ENCODE measurements at regions not wholly inside any gene's neighbourhood (a gene's known extent, or its start where the extent isn't known, plus 50 kb on each side); places are given as distances from the start of the nearest gene placed in this dataset.
"Not testable (repeated sequence)": the region's sequence is repeated elsewhere in the genome, so short reads cannot be mapped to it uniquely, and the experiment has no call there.

- Mint-ChIP-seq H3K27me3 (ENCODE audit: insufficient read depth) (peaks cover 29% of the 10 kb centered on the region), H3K9me3 (peaks cover 8% of the 10 kb centered on the region; the same call in 1 of the 2 replicates), H3K27ac (no peak overlapping the region), H3K4me3 (no peak overlapping the region), H3K4me1 (ENCODE audit: low read depth) (no peaks in the 10 kb centered on the region), H3K36me3 (ENCODE audit: low read depth) (no peaks in the 10 kb centered on the region; the same call in 1 of the 2 replicates)
- DNase-seq = no peak
- no peak for TF ChIP-seq CTCF (IDR thresholded peaks at IDR 0.05)
Measured at GRCh38 chr12:124132530-124132929, 159.5 kb downstream of the ZNF664 start.

DNA sequence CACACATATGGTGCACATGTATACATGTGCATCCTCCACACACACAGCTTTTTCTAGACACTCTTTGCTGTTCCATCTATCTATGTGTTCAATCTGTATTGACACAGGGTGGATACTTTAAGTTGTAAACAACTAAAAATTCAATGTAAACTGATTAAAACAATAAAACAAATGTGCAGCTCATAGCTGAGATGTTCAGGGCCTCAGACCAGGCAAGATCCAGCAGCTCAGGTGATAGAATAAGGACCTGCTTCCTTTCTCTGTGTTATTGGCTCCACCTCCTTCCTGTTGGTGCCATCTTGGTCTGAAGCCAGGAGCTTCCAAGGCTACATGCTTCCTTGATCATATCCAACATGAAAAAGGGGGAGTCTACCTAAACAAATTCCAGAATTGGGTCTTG lies 158.1 kb upstream of the RFLNA start:
- Mint-ChIP-seq H3K9me3 (peaks cover 14% of the 10 kb centered on the region), H3K36me3 (ENCODE audit: low read depth) (peaks cover 3% of the 10 kb centered on the region), H3K27ac (no peak overlapping the region), H3K4me1 (ENCODE audit: low read depth) (no peaks in the 10 kb centered on the region), H3K4me3 (no peak overlapping the region), H3K27me3 (ENCODE audit: insufficient read depth) (peaks cover 39% of the 10 kb centered on the region)
- DNase-seq = no peak
- no peak for TF ChIP-seq CTCF (IDR thresholded peaks at IDR 0.05)

GRCh38 chr12:124140944-124141486 lies 153.9 kb upstream of the RFLNA start:
- H3K27ac Mint-ChIP-seq = no peak overlapping the region
- H3K4me3 Mint-ChIP-seq = no peak overlapping the region
- no peaks in the 10 kb centered on the region for H3K4me1 Mint-ChIP-seq (ENCODE audit: low read depth)
- peaks cover 31% of the 10 kb centered on the region for H3K9me3 Mint-ChIP-seq
- TF ChIP-seq CTCF (IDR thresholded peaks at IDR 0.05) = no peak
- DNase-seq = no peak
- H3K27me3 Mint-ChIP-seq (ENCODE audit: insufficient read depth) = peaks cover 36% of the 10 kb centered on the region
- peaks cover 11% of the 10 kb centered on the region for H3K36me3 Mint-ChIP-seq (ENCODE audit: low read depth)

GRCh38 chr12:124141611-124142010 lies 153.3 kb upstream of the RFLNA start:
- Mint-ChIP-seq H3K9me3 (peaks cover 31% of the 10 kb centered on the region), H3K27me3 (ENCODE audit: insufficient read depth) (peaks cover 36% of the 10 kb centered on the region), H3K36me3 (ENCODE audit: low read depth) (peaks cover 11% of the 10 kb centered on the region)
- not testable (repeated sequence) for H3K4me3 Mint-ChIP-seq; H3K4me1 Mint-ChIP-seq (ENCODE audit: low read depth); H3K27ac Mint-ChIP-seq; DNase-seq

DNA sequence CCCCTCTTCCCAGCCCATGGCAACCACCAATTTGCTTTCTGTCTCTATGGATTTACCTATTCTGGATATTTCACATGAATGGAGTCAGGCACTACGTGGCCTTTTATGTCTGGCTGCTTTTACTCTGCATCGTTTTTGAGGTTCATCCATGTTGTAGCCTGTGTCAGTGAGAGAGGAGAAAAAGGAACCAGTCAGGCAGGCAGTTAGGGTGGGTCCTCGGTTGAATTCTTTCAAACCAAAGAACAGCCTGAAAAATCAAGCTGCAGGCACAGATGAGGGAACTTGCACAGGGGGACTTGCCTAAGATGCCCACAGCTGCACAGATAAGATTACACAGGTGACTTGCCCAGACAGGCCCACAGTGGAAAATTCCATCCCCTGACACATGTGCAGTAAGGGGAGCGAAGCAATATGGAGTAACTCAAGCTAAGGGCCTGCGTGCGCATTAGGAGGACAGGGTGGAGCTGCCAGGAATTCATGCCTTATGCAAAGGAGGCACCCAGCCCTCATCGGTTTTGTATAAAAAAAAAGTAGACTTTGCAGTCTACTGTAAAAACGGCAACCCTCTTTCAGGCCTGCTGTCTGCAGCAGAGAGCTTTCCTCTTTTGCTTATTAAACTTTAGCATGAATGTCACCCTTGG lies 152.4 kb upstream of the RFLNA start:
- DNase-seq = no peak
- H3K4me1 Mint-ChIP-seq (ENCODE audit: low read depth) = no peaks in the 10 kb centered on the region
- H3K27me3 Mint-ChIP-seq (ENCODE audit: insufficient read depth) = peaks cover 42% of the 10 kb centered on the region
- no peak overlapping the region for H3K27ac Mint-ChIP-seq
- TF ChIP-seq CTCF (IDR thresholded peaks at IDR 0.05) = no peak
- peaks cover 23% of the 10 kb centered on the region for H3K9me3 Mint-ChIP-seq
- peaks cover 11% of the 10 kb centered on the region for H3K36me3 Mint-ChIP-seq (ENCODE audit: low read depth)
- H3K4me3 Mint-ChIP-seq = no peak overlapping the region

- Mint-ChIP-seq H3K27me3 (ENCODE audit: insufficient read depth) (peaks cover 42% of the 10 kb centered on the region), H3K36me3 (ENCODE audit: low read depth) (peaks cover 11% of the 10 kb centered on the region), H3K27ac (no peak overlapping the region), H3K4me1 (ENCODE audit: low read depth) (no peaks in the 10 kb centered on the region), H3K4me3 (no peak overlapping the region), H3K9me3 (peaks cover 23% of the 10 kb centered on the region)
- no peak for DNase-seq
- no peak for TF ChIP-seq CTCF (IDR thresholded peaks at IDR 0.05)
Measured at GRCh38 chr12:124143726-124144125, 151.2 kb upstream of the RFLNA start.

Measured in HFFc6 (cell line).